GM23248 (cell line): ENCODE measurements at regions not wholly inside any gene's neighbourhood (a gene's known extent, or its start where the extent isn't known, plus 50 kb on each side); places are given as distances from the start of the nearest gene placed in this dataset.

ENCODE experiments used
- EZH2 ChIP-seq: fragments of 200-600 bp; sonication (generic); IDR thresholded peaks from 2 replicates; pipeline ENCODE4 v1.6.1; 2018; ENCODE audit warnings: antibody characterized with exemption, mild to moderate bottlenecking; ENCODE audit not compliant: insufficient read depth, poor library complexity, severe bottlenecking
- EZH2phosphoT487 ChIP-seq: fragments of 200-600 bp; sonication (generic); IDR thresholded peaks from 2 replicates; pipeline ENCODE4 v1.6.1; 2018; ENCODE audit warnings: antibody characterized with exemption, moderate library complexity, mild to moderate bottlenecking, low read depth; ENCODE audit not compliant: insufficient read depth

DNA sequence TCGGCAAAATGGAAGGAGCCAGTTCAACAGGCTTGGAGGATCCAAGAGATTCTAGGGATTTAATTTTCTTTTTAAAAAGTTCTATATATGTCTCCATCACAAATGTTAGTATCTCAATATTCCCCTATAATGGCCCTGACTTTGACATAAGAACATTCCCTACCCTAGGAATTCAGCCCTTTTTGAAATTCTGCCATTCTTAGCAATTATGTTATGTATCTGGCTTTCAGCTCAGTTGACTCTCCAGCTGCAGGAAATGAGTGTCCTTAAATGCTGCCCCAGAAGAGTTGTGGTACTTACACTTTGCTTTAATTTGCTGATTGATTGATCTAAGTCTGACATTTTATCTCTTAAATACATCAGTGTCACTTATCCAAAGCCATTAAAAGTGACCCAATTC is 1454.3 kb downstream of the FSTL5 start:
- no peak for TF ChIP-seq EZH2
- TF ChIP-seq EZH2phosphoT487, result no peak
